IMR-90 (cell line): ENCODE measurements at regions not wholly inside any gene's neighbourhood (a gene's known extent, or its start where the extent isn't known, plus 50 kb on each side); places are given as distances from the start of the nearest gene placed in this dataset.

ENCODE experiments used
- ATAC-seq: fragments of 200-7000 bp; cut with Tn5 transposase; 2 replicates; pipeline ENCODE4 v1.9.1; 2020; ENCODE audit warnings: low read depth, mild to moderate bottlenecking, moderate library complexity
- BruUV-seq: library from RNA; stranded (reverse); fragments of 400-500 nt; replicated peaks from 2 replicates; lab custom pipeline; 2021; lab: Mats Ljungman, UMichigan
- CTCF ChIA-PET: fragments of 300-600 bp; formaldehyde crosslinking; extraction: SDS; loops from one replicate; lab custom pipeline; 2021; ENCODE audit warnings: antibody characterized with exemption; lab: Yijun Ruan, JAX
- POLR2A ChIA-PET: fragments of 300-600 bp; sonication (Branson Sonifier 250); formaldehyde crosslinking; loops from one replicate; lab custom pipeline; 2022; ENCODE audit warnings: antibody characterized with exemption; ENCODE audit not compliant: unreplicated experiment; lab: Charles Lee
- DNase-seq: peaks from one replicate; pipeline ENCODE4 v3.0.0; 2013
- H2AFZ ChIP-seq: replicated peaks from 2 replicates; pipeline ENCODE3; 2013; ENCODE audit warnings: low read length, mild to moderate bottlenecking; ENCODE audit not compliant: poor library complexity
- H2AK5ac ChIP-seq: 2 replicates; pipeline ENCODE4 v1.6.1; 2013; ENCODE audit warnings: low read depth, low read length, inconsistent platforms
- H2AK9ac ChIP-seq: replicated peaks from 2 replicates; pipeline ENCODE3; 2013; ENCODE audit warnings: mild to moderate bottlenecking, low read depth, low read length, moderate library complexity; ENCODE audit not compliant: poor library complexity
- H2BK120ac ChIP-seq: 2 replicates; pipeline ENCODE4 v1.6.1; 2013; ENCODE audit warnings: low read depth, low read length, inconsistent platforms
- H2BK15ac ChIP-seq: 3 replicates; pipeline ENCODE4 v1.6.1; 2013; ENCODE audit warnings: low read depth, low read length, inconsistent platforms
- H2BK20ac ChIP-seq: 2 replicates; pipeline ENCODE4 v1.6.1; 2013; ENCODE audit warnings: low read depth, mild to moderate bottlenecking, inconsistent platforms, low read length, moderate library complexity
- H2BK5ac ChIP-seq: 2 replicates; pipeline ENCODE4 v1.6.1; 2013; ENCODE audit warnings: mild to moderate bottlenecking, low read depth, low read length, inconsistent platforms; ENCODE audit not compliant: poor library complexity, severe bottlenecking
- H3K14ac ChIP-seq: replicated peaks from 2 replicates; pipeline ENCODE4 v1.6.1; 2013; ENCODE audit warnings: low read depth, low read length, inconsistent platforms
- H3K18ac ChIP-seq: 2 replicates; pipeline ENCODE4 v1.6.1; 2013; ENCODE audit warnings: low read depth, low read length, control low read depth
- H3K23ac ChIP-seq: 2 replicates; pipeline ENCODE4 v1.6.1; 2013; ENCODE audit warnings: low read depth, low read length, inconsistent platforms
- H3K27ac ChIP-seq: 2 replicates; pipeline ENCODE4 v1.5.1; 2013; ENCODE audit warnings: mild to moderate bottlenecking, control low read depth, low read length; ENCODE audit not compliant: insufficient read depth
- H3K27me3 ChIP-seq: 2 replicates; pipeline ENCODE4 v1.6.1; 2013; ENCODE audit warnings: low read length; ENCODE audit not compliant: control insufficient read depth, insufficient read depth
- H3K36me3 ChIP-seq: 2 replicates; pipeline ENCODE4 v1.6.1; 2013; ENCODE audit warnings: low read length, mixed read lengths; ENCODE audit not compliant: control insufficient read depth, insufficient read depth
- H3K4ac ChIP-seq: 2 replicates; pipeline ENCODE4 v1.6.1; 2013; ENCODE audit warnings: low read depth, low read length, inconsistent platforms
- H3K4me1 ChIP-seq: 2 replicates; pipeline ENCODE4 v1.6.1; 2013; ENCODE audit warnings: low read length, mixed read lengths; ENCODE audit not compliant: control insufficient read depth, insufficient read depth
- H3K4me2 ChIP-seq: 2 replicates; pipeline ENCODE4 v1.6.1; 2013; ENCODE audit warnings: low read depth, mild to moderate bottlenecking, control low read depth, low read length, moderate library complexity
- H3K4me3 ChIP-seq: 2 replicates; pipeline ENCODE4 v1.5.1; 2013; ENCODE audit warnings: low read depth, mild to moderate bottlenecking, control low read depth, low read length, moderate library complexity; ENCODE audit not compliant: insufficient read depth
- H3K56ac ChIP-seq: 2 replicates; pipeline ENCODE4 v1.6.1; 2013; ENCODE audit warnings: low read length, inconsistent platforms; ENCODE audit not compliant: insufficient read depth; ENCODE audit errors: extremely low read depth
- H3K79me1 ChIP-seq, 2 experiments: 2 replicates each; pipeline ENCODE4 v1.6.1; 2013; ENCODE audit warnings: low read length in 2 of 2, inconsistent platforms in 1 of 2, low read depth in 1 of 2
- H3K9ac ChIP-seq: 2 replicates; pipeline ENCODE4 v1.6.1; 2013; ENCODE audit warnings: low read depth, low read length, control low read depth
- H3K9me1 ChIP-seq: 2 replicates; pipeline ENCODE4 v1.6.1; 2013; ENCODE audit warnings: low read length, inconsistent platforms; ENCODE audit not compliant: insufficient read depth
- H3K9me3 ChIP-seq: 2 replicates; pipeline ENCODE4 v1.6.1; 2013; ENCODE audit warnings: low read length; ENCODE audit not compliant: control insufficient read depth, insufficient read depth
- H4K20me1 ChIP-seq: 2 replicates; pipeline ENCODE4 v1.6.1; 2013; ENCODE audit warnings: low read length, inconsistent platforms; ENCODE audit not compliant: insufficient read depth
- H4K5ac ChIP-seq: 2 replicates; pipeline ENCODE4 v1.6.1; 2013; ENCODE audit warnings: mild to moderate bottlenecking, low read depth, low read length, control low read depth
- H4K8ac ChIP-seq, 2 experiments: 2 replicates each; pipeline ENCODE4 v1.6.1; 2013; ENCODE audit warnings: low read depth in 2 of 2, low read length in 2 of 2, control low read depth in 1 of 2, inconsistent platforms in 1 of 2
- H4K91ac ChIP-seq: 2 replicates; pipeline ENCODE4 v1.6.1; 2013; ENCODE audit warnings: low read depth, low read length, inconsistent platforms; ENCODE audit not compliant: insufficient read depth
- NFE2L2 ChIP-seq: fragments of 150-350 bp; IDR thresholded peaks from 2 replicates; pipeline ENCODE4 v1.6.1; 2016; ENCODE audit warnings: low read depth, mild to moderate bottlenecking, low read length
- RAD21 ChIP-seq: IDR thresholded peaks from 2 replicates; pipeline ENCODE4 v1.6.1; 2012; ENCODE audit warnings: low read length, improper control_type of control experiment
- RCOR1 ChIP-seq: IDR thresholded peaks from 2 replicates; pipeline ENCODE4 v1.6.1; 2012; ENCODE audit warnings: mild to moderate bottlenecking, low read length, improper control_type of control experiment; ENCODE audit not compliant: insufficient replicate concordance
- SMC3 ChIP-seq: fragments of 150-350 bp; IDR thresholded peaks from 2 replicates; pipeline ENCODE4 v1.6.1; 2016; ENCODE audit warnings: low read depth, mild to moderate bottlenecking, antibody characterized with exemption, low read length, moderate library complexity
- WGBS, 2 experiments: methylation state at CpG; one replicate each; pipeline versions ENCODE4 v1.1.5 to v1.1.7; 2013; ENCODE audit warnings: missing lambda C conversion rate in 2 of 2; ENCODE audit not compliant: insufficient read length in 1 of 2; ENCODE audit errors: extremely low coverage in 2 of 2; 5-methylcytosine and 5-hydroxymethylcytosine counted together
- dilution Hi-C: fragments of 300-500 bp; cut with HindIII; formaldehyde crosslinking; loops from one replicate; pipeline ENCODE4 v1.14.3; 2018; ENCODE audit warnings: low sequenced_read_pairs; ENCODE audit not compliant: unreplicated experiment
- in situ Hi-C: fragments of 300-500 bp; cut with MboI; formaldehyde crosslinking; loops from 3 replicates; pipeline ENCODE4 v1.14.3; 2019; ENCODE audit warnings: low sequenced_read_pairs, inconsistent platforms, mixed read lengths
- intact Hi-C: fragments of 100-400 bp; cut with micrococcal nuclease; formaldehyde crosslinking; loops from 2 replicates; pipeline ENCODE4 v1.10.0; 2022
- TF ChIP-seq, protein P1 (sequence below): conservative IDR thresholded peaks from 2 replicates; pipeline ENCODE4 v1.5.1; 2012; ENCODE audit warnings: mild to moderate bottlenecking, low read depth, low read length, improper control_type of control experiment

DNA sequence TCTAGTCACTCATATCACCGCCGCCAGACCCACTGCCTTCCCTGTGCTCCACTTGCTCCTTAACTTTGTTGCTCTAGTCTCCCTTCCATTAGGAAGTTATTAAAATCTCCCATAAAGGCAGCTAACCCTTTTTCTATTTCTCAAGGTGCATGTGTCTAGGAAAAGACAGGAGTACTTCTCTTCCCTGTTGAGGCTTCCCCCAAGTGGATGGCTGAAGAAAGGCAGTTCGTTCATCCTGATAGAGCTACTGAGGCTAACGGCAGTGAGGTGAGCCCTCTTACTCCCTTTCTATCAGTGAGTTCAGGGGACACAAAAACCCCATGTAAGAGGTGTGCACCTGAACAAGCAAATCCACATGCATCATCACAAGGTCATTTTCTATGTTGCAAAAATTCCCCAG, 397.8 kb downstream of the IGSF11 start:
- no peaks in the 10 kb centered on the region for H3K79me1 ChIP-seq
- no peak overlapping the region for H3K4me3 ChIP-seq
- no peak overlapping the region for H3K23ac ChIP-seq
- in situ Hi-C loops (loop anchor here (25.0 kb wide), 1 partner anchor 1625 kb away; no protein-coding TSS in a partner anchor), dilution Hi-C loops (no loop called here), intact Hi-C loops (no loop called here)
- TF ChIP-seq SMC3 (no peak), RCOR1 (no peak), RAD21 (no peak), NFE2L2 (no peak)
- TF ChIP-seq, protein P1, sequence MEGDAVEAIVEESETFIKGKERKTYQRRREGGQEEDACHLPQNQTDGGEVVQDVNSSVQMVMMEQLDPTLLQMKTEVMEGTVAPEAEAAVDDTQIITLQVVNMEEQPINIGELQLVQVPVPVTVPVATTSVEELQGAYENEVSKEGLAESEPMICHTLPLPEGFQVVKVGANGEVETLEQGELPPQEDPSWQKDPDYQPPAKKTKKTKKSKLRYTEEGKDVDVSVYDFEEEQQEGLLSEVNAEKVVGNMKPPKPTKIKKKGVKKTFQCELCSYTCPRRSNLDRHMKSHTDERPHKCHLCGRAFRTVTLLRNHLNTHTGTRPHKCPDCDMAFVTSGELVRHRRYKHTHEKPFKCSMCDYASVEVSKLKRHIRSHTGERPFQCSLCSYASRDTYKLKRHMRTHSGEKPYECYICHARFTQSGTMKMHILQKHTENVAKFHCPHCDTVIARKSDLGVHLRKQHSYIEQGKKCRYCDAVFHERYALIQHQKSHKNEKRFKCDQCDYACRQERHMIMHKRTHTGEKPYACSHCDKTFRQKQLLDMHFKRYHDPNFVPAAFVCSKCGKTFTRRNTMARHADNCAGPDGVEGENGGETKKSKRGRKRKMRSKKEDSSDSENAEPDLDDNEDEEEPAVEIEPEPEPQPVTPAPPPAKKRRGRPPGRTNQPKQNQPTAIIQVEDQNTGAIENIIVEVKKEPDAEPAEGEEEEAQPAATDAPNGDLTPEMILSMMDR: 0 out of 2 replicates have a peak, but pooled peaks have one; percentile 5
- H3K27ac ChIP-seq: no peak overlapping the region
- no TSS peak for BruUV-seq
- no peaks in the 10 kb centered on the region for H3K36me3 ChIP-seq
- H3K9me1 ChIP-seq: no peaks in the 10 kb centered on the region
- no peak overlapping the region for H3K9ac ChIP-seq
- no peak overlapping the region for H2AFZ ChIP-seq
- DNase-seq (no peak), ATAC-seq (0 out of 2 replicates have a peak, but pooled peaks have one; percentile 46)
- H4K20me1 ChIP-seq: no peaks in the 10 kb centered on the region
- no CpG with 5 or more reads among the region's 4 CpGs for WGBS, 2 experiments
- no peak overlapping the region for H3K14ac ChIP-seq
- CTCF ChIA-PET: no interaction called here
- POLR2A ChIA-PET: no interaction called here
- H3K56ac ChIP-seq: no peak overlapping the region
- H2AK9ac ChIP-seq: no peak overlapping the region
- no peak overlapping the region for H3K18ac ChIP-seq
- no peak overlapping the region for H2BK5ac ChIP-seq
- H3K4me1 ChIP-seq: no peaks in the 10 kb centered on the region
- H2AK5ac ChIP-seq: no peak overlapping the region
- H2BK15ac ChIP-seq: no peak overlapping the region
- H3K4me2 ChIP-seq: no peak overlapping the region
- H4K5ac ChIP-seq: no peak overlapping the region
- H3K27me3 ChIP-seq: no peaks in the 10 kb centered on the region
- no peak overlapping the region for H4K91ac ChIP-seq
- H2BK20ac ChIP-seq: no peak overlapping the region
- no peak overlapping the region for H4K8ac ChIP-seq
- no peak overlapping the region for H3K4ac ChIP-seq
- H3K9me3 ChIP-seq: no peaks in the 10 kb centered on the region
- no peak overlapping the region for H2BK120ac ChIP-seq
